Fibroblast of skin of back (primary cell): ENCODE measurements at regions not wholly inside any gene's neighbourhood (a gene's known extent, or its start where the extent isn't known, plus 50 kb on each side); places are given as distances from the start of the nearest gene placed in this dataset.

Experiments used
- DNase-seq: peaks from one replicate; pipeline ENCODE4 v3.0.0-alpha.2; 2013

DNA sequence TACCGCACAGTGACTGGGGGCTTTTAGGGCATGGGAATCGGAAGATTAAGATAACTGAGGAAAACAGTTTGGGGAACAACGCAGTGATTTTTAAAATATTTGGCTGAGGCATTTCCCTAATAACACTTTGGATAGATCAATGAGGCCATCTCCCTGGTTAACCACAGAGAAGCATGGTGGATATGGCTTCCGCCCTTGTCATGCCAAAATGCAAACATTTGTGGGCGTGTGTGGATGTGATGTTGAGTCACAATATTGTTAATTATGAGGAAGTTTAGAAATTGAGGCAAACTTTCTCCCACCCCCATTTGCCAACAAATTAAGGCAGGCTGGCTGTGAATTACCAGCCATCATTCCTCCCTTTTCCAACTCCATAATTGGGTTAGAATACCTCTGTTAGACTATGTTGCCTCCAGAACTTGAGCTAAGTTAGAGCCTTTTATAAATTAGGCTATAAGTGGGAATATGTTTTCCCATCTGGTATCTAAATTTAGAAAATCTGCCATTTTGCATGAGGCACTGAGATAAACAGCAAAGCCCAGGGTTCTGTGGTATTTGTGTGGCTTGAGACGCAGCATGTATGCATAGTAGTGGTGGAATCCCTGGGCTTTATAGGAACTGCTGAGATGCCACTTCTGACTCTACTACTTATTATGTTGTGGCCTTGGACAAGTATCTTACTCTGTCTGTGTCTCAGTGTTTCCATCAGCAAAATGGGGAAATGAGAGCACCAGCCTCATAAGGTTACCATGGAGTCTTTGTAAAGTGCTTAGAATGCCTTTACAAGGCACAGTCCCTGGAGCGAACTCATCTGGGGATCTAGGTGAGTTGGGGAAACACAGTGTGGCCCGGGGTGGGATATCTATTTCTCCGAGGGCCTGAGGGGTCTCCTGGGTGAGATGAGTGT is 154.6 kb downstream of the C1orf94 start:
- no peak for DNase-seq

DNA sequence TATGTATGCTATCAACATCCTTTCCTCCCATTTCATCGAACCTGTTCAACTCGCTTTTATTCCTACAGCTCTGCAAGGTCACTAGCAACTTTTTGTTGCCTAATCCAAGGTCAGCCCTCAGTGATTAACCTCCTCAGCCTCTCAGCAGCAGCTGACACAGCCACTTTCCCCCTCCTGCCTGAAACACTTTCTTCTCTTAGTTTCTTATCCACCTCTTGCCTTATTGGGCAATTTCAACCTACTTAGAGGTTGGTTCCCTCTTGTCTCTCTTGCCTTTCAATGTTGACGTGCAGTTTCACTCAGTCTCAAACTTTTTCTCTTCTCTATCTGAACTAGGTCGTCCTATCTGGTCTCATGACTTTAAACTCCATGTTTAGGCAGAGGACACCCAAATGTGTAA is 156.3 kb downstream of the C1orf94 start:
- no peak for DNase-seq

DNA sequence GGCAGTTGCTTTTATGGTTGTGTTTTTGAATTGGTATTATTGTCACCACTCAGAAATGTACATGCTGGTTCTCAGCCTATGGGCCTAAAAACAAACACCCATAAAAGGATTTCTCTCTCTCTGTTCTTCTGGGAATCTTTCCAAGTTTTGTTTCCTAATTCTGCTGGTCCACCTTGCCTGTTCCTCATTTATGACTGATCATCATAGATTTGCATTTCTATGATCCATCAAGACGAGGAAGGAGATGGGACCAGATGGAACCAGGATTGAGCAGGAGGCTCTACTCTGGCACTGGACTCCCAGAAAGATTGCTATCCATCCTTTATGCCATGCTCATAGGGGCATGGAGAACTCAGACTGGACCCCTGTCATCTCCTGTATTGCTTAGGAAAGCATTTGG is 162.2 kb downstream of the C1orf94 start:
- no peak for DNase-seq

DNA sequence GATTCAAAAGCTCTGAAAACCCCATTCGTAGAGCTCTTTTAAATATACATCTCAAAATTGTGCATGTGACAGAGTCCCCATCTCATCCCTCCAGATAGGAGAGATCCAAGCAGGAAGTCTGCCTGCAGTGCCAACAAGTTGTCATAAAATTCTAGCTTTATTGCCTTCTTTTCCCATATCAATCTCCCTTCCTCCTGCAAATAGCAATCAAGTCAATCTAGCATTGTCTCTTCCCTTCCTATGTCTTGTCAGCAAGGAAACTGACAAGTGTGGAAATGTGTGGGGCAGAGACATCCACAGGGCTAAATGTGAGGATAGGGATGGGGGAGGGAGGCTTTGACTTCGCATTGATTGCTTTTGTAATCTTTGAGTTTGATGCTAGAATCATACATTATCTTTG is 165.2 kb downstream of the C1orf94 start:
- DNase-seq, result no peak

DNA sequence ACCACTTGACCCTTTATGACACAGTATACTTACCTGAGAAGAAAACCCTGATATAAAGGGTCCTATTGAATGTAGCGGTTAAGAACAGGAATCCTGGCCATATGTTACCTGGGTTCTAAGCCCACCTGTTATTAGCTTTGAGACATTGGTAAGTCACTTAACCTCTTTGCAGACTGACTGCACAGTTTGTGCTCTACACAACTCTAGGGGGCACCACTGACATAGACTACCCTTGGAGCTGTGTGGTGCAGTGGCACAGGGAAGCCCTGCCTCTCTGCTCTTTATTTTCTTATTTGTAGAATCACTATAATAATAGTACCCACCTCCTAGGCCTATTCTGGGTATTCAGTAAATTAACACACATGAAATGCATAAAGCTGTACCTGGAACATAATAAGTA is 165.6 kb downstream of the C1orf94 start:
- DNase-seq, result no peak

DNA sequence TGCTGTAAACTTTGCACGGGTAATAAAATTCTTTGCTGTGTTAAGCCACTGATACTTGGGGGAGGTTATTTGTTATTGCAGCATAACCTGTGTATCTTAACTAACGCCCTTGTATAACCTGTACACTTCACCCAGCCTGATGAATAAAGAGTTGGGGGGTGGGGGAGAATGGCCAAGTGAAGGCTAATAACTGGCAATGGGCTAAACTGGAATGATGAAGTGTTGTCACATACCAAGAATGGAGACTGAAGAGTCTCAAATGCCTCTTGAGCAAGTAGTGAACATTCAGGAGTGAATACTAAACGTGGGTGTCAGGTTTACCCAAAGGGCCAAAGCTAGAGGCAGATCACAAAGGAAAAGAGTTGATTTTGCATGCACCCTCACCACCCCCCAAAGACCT is 169.4 kb downstream of the C1orf94 start:
- DNase-seq, result no peak

DNA sequence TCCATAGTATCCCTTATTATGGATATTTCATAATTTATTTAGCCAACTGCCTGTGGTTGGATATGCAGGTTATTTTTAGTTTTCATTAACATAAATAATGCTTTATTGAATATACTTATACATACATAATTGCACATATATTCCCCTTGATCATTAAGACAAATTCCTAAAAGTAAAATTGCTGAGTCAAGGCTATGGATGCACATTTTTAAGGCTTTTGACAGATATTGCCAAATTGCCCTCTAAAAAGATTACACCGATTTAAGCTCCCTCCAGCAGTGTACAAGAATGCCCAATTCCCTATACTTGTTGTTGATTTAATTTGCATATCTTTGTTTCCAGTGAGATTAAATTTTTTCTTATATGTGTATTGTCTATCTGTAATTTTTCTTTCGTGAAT is 176.7 kb downstream of the C1orf94 start:
- DNase-seq, result no peak

DNA sequence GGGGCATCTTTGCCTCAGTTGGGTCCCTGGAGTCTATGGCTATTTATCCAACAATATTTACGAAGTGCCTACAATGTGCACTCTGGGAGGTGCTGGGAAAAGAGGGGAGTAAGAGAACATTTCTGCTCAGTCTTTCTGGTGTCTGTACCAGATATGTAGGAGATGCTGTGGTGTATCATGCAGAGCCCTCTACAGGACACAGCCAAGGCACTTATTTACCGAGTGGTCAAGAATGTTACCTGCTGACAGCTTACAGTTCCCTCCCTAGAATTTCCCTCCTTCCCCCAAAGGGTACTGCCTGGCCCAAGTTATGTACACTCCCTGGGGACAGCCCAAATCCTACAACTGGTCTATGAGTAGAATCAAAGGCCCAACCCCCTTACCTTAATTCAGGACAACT is 177.7 kb downstream of the C1orf94 start:
- no peak for DNase-seq

DNA sequence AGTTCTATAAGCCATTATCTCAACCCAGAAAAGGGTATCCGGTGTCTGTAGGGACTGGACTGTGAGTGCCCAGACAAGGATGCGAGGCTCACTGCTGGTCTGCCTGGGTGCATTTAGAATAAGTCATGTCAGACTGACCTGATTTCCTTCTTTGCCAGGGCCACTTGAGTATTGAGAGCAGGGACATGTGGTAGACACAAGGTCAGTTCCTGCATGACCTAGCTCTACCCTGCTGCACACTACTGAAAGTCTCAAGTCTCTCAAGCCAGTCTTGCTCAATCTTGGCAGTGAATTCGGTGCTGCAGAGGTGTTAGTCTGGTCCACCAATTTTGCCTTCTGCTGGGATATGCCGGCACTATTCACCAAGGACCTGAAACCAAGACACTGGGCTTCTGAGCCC is 180.1 kb downstream of the C1orf94 start:
- no peak for DNase-seq

DNA sequence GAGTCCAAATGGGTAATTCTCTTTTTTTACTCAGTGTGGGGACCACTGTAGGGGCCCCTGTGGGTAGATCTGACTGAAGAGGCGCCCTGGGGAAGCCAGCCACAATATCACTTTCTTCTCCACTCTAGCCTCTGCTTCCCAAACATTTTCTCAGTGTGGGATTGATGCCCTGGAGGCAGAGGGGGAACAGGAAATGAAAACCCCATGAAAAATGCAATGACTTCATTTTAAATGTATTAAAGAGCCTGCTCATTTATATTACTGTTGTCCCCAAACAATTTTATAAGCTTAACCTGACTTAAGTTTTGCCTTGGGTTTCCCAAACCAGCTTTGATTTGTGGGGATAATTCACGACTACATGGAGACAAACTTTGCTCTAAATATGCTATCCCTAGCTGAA is 181.9 kb downstream of the C1orf94 start:
- DNase-seq, result peak; percentile 47

DNA sequence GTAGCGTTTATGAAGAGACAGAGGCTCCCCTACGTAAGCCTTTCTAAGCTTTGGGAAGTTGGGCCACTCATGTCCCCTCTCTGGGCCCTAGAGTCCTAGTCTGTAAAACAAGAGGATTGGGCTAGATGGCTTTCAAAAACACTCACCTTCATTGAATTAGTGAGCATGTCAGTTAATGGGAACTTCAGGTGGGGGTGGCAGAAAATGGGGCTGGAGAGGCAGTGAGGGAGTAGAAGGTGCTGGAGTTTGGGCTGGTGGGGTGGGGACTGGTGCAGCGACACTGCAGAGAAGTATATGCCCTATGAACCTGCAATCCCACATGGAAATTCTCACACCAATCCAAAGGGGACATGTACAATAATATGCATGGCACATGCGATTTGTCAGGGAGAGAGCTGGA is 182.7 kb downstream of the C1orf94 start:
- no peak for DNase-seq

DNA sequence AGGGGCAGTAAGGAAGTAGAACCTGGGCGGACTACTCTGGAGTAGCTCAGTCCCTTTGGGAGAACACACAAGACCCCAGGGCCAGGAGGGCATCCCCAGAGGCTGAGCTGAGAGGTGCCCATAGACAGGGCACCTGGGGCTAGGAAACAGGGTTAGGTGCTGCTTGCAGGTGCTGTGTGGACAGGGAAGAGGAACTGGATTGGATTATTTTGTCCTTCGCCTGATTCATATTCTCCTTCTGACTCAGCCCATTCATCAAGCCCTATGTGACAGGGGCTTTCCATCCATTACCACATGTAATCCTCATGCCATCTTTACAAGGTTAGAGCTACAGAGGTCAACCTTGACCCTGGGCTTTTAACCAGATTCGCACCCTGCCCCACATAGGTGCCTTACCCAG is 183.9 kb downstream of the C1orf94 start:
- DNase-seq, result no peak

DNA sequence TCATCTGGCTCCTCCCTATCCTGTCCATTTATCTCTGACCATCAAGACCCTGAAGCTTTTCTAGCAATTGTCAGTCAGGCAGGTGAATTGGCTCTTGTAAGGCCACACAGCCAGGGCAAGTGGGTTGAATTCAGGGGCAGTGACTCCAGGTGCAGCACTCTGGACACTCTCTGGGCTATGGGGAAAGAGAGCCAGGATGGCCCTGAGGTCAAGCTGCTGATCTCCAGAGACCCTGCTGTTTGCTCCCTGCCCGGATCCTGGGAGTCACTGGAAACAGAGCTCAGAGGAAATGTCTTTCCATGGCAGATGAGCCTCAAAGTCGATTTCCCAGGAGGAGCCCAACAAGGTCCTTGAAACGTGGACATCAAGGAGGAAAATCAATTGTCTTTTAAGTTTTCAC is 184.4 kb downstream of the C1orf94 start:
- no peak for DNase-seq

DNA sequence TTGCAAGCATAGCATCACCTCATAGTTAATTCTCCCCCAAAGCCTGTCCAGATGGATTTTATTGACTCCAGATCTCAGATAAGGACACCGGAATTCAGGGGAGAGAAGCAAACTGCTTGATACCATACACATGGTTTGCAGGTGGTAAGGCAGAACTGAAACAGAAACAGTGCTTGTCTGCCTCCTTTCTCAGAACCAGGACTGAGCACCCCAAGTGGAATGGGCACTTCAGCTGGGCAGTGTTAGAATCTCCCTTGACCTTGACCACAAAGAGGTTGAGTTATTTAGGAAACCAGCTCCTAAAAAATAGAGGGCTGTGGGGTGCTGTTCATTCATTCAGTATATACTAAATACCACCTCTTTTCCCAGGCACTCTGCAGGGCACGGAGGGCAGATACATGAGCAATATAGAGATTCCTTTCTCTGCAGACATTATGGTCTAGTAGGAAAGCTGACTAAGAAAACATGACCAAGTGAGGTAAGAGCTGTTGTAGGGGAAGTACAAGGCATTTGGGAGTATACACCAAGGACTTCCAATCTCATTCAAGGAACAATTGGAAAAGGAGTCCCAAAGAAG is 185.2 kb downstream of the C1orf94 start:
- no peak for DNase-seq

DNA sequence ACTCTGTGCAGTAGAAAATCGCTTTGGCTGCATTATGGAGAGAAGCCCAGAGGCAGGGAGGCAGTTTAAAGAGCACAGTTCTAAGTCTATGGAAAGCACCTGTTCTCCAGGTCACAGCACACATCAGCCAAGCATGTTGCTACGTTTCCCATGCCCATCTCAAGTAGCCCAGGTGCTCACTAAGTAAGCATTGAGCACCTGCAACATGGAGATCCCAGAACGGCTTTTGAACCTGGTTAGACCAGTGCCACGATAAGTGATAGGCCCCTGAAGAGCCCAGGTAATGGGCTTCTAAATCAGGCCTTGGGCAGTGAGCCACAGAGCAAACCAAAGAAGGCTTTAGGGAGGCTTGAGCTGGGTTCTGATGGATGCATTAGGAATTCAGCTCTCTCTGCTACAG is 186.2 kb downstream of the C1orf94 start:
- no peak for DNase-seq

DNA sequence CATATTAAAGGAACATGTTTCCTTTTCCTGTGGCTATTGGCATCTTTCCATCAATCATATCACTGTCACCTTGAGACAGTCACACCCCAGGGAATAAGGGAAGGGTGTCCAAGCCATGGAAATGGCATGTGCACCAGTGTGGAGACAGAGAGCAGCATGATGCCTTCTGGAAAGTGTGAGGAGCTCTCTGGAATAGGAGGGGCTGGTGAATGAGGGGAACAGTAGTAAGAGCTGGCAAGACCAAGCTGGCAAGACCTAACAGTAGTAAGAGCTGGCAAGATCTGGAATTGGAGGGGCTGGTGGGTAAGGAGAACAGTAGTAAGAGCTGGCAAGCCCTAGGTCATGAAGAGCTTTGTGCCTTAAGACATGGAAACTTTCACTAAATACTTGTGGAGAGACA is 186.7 kb downstream of the C1orf94 start:
- DNase-seq, result no peak

DNA sequence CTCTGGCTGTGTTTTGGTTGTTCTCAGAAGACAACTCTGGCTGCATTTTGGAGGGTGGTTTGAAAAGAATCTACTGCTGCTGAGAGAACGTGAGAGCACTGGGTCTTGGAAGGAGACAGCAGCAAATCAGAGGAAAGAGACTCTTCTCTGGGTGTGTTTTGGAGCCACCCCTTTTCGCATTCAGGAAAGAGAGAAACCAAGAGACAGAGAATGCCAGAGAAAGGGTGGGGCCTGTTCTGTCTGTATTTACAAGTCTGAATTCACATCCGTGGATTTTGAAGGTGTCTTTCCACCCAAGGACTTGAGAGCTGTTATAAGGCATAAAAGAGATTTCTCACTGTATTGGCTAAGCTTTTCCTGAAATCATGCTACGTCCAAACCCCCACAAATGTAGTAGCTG is 187.2 kb downstream of the C1orf94 start:
- DNase-seq, result no peak

DNA sequence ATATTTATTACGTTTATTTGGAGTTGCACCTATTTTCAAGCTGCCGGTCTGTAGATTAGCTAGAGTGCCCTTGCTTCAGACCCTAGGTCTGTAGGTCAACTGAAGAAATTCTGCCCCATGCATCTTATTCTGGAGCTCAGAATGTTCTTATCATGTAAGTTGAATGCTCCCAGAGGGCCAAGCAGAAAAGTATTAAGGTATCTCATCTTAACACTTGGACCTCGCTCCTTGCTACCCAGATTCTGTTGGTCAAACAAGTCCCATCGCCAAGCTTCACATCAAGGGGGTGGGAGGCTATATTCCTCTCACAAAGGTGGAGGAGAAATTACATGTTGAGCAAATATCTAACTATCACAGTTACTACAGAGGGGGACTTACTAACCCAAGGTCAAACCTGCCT is 187.7 kb downstream of the C1orf94 start:
- DNase-seq, result no peak

DNA sequence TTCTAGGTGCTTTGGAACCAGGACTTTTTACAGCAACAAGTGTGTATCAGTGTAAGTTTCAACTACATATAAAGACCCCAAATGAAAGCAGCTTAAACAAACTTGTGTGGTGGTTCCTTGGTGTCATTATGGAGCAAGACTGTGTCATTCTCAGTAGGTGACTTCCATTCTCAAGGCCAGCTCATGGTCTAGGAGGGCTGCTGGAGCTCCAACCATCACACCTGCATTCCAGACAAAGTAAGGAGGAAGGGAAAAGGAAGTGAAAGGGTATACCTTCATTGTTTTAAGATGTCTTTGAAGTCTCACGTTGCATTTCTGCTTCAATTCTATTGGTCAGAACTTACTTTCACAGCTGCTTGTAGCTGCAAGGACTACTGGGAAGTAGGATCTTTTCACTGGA is 188.6 kb downstream of the C1orf94 start:
- no peak for DNase-seq

DNA sequence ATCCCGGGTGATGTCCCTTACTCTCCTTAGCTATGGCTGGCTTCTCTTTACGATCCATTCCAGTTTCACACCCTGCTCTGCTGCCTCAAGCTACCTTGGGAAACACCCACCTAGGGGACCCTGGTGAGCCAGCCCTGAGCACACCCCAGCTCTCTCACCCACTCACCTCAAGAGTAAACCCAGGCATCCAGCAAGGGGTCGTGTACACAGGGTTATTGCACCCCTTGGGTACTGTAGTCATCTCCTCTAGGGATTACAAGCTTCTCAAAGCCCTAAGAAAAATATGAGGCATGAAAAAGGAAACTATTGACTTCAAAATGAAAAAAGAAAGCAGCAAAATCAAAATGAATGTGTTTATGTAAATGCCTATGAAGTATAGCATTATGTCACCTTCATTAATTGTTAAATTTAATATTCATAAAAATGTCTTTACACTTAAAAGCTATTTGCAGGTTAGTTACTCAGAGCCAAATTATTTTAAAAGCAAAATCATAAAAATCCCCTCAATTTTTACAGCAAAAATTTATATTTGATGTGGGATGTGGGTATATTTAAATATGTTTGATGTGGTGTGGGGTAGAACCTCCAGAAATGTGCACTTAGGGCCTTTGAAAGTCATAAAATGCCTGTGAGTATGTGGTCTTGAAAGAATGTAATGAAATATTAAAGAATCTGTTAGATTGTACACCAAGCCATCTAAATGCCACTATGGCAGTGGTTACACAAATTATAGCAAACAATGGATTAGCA is 190.3 kb downstream of the C1orf94 start:
- no peak for DNase-seq

DNA sequence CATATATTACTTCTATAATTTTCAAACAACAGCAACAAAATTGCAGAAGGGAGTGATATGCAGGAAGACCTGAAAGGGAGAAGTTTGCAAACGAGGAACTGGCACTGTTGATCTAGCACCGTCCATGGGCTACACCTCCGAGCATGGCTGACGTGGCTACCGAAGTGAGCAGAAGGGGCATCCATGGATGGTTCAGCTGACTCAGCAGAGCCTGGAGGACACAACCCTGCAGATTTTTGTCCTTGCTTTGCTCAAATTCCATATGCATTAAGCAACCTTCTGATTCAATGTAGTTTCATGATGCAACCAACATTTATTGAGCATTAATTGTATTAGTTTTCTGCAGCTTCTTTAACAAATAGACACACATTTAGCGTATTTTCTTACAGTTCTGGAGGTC is 191.2 kb downstream of the C1orf94 start:
- DNase-seq, result no peak

DNA sequence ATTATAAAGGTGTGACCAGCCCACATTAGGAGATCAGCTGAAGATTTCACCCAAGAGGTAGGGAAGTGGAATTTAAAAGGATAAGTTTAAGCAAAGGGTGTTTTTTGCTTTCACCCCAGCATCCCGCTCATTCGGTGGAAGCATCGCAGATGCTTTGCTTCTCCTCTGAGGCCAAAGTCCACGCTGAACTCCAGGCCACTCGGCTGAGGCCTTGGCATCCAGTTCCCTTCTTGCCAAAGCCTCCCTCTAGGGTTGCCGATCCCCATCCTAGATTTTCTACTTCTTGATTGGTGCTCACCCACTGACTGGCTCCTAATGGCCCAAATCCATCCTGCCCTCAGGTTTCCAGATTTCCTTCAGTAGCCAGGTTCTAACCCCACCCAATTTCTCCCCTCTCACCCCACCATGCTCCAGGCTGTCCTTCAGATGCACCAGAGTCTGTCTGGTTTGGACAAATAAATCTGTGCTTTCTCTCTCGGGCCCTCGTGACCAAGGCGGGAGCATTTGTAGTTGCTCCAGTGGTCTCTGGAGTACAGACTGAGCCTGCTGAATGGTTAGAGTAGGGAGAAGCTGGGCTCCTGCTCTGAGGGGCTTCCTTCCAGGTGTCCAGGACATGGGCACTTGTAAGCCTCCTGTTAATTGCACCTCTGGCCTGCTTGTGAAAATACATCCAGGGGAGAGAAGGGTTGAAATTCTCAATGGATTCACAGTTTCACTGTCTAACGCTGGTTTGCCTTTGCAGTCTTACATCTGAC is 193.2 kb downstream of the C1orf94 start:
- DNase-seq, result no peak

DNA sequence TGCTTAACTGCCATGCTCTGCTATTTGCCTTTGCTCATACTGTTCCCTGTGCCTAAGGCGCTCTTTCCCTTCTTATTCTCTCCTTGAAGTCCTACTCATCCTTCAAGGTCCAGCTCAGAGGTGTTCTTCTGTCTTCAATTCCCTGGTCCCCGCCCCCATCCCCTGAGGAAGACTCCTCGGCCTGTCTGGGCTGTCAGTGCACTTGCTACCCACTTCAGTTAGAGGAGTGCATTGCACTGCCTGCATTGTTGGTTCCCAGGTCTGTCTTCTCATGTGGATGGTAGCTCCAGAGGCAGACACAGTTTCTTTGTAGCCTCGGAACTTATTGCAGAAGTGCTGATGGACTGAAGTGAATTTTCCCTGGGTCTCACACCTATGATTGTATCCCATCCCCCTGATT is 194.0 kb downstream of the C1orf94 start:
- DNase-seq, result no peak
